Activated B cell treated with CpG ODN at 0.5 μM for 24 hours (primary cell): ENCODE measurements at regions not wholly inside any gene's neighbourhood (a gene's known extent, or its start where the extent isn't known, plus 50 kb on each side); places are given as distances from the start of the nearest gene placed in this dataset.

Experiments used
- ATAC-seq: fragments of 200-7000 bp; cut with Tn5 transposase; one replicate; pipeline ENCODE4 v1.10.0; 2021; ENCODE audit warnings: low read depth, mild to moderate bottlenecking, moderate library complexity
- CTCF ChIA-PET: fragments of 350-600 bp; sonication (Branson Sonifier 250); formaldehyde crosslinking; loops from one replicate; lab custom pipeline; 2021; ENCODE audit warnings: antibody characterized with exemption; lab: Charles Lee
- POLR2A ChIA-PET: fragments of 350-600 bp; sonication (Branson Sonifier 250); formaldehyde crosslinking; loops from one replicate; lab custom pipeline; 2021; ENCODE audit warnings: antibody characterized with exemption; lab: Charles Lee
- DNase-seq: peaks from one replicate; pipeline ENCODE4 v3.0.0; 2022
- H3K27ac Mint-ChIP-seq: one replicate; pipeline ENCODE4 v1.8.0; 2020; ENCODE audit warnings: mixed read lengths
- H3K27me3 Mint-ChIP-seq: one replicate; pipeline ENCODE4 v1.8.0; 2021; ENCODE audit warnings: mixed read lengths
- H3K36me3 Mint-ChIP-seq: one replicate; pipeline ENCODE4 v1.8.0; 2021; ENCODE audit warnings: low read depth, mixed read lengths
- H3K4me1 Mint-ChIP-seq: one replicate; pipeline ENCODE4 v1.8.0; 2021; ENCODE audit warnings: mixed read lengths
- H3K4me3 Mint-ChIP-seq: one replicate; pipeline ENCODE4 v1.8.0; 2020; ENCODE audit warnings: mild to moderate bottlenecking, mixed read lengths
- H3K9me3 Mint-ChIP-seq: one replicate; pipeline ENCODE4 v1.8.0; 2020; ENCODE audit warnings: mixed read lengths
- CTCF ChIP-seq: fragments of 200-600 bp; IDR thresholded peaks from one replicate; pipeline ENCODE4 v1.8.0; 2022; ENCODE audit warnings: antibody characterized with exemption, mild to moderate bottlenecking
- intact Hi-C: fragments of 100-400 bp; cut with micrococcal nuclease; formaldehyde crosslinking; loops from one replicate; pipeline ENCODE4 v1.15.1; 2024

- H3K27me3 Mint-ChIP-seq: no peaks in the 10 kb centered on the region
- intact Hi-C loops: no loop called here
- TF ChIP-seq CTCF: no peak
- H3K9me3 Mint-ChIP-seq: no peaks in the 10 kb centered on the region
- no peak overlapping the region for H3K27ac Mint-ChIP-seq
- DNase-seq (no peak), ATAC-seq (no peak)
- ChIA-PET CTCF (no interaction called here), POLR2A (no interaction called here)
- no peak overlapping the region for H3K4me3 Mint-ChIP-seq
- no peaks in the 10 kb centered on the region for H3K4me1 Mint-ChIP-seq
- H3K36me3 Mint-ChIP-seq: no peaks in the 10 kb centered on the region
These were observed 524.3 kb upstream of the GALNTL6 start for GRCh38 chr4:171288816-171289432.

GRCh38 chr4:171281359-171281758 is 531.8 kb upstream of the GALNTL6 start:
- no peak for DNase-seq
- intact Hi-C loops: no loop called here
- Mint-ChIP-seq H3K4me1 (no peaks in the 10 kb centered on the region), H3K9me3 (no peaks in the 10 kb centered on the region), H3K4me3 (no peak overlapping the region), H3K36me3 (no peaks in the 10 kb centered on the region), H3K27ac (no peak overlapping the region), H3K27me3 (no peaks in the 10 kb centered on the region)
- CTCF ChIA-PET: interaction anchor here (0.6 kb wide), 1 partner anchor 77 kb away, joined by 3 read pairs; no protein-coding TSS in a partner anchor
- no peak for ATAC-seq
- no peak for TF ChIP-seq CTCF
- POLR2A ChIA-PET: no interaction called here

- H3K4me3 Mint-ChIP-seq: no peak overlapping the region
- DNase-seq (no peak), ATAC-seq (no peak)
- no peaks in the 10 kb centered on the region for H3K36me3 Mint-ChIP-seq
- H3K4me1 Mint-ChIP-seq: no peaks in the 10 kb centered on the region
- H3K27ac Mint-ChIP-seq: no peak overlapping the region
- POLR2A ChIA-PET: no interaction called here
- no peaks in the 10 kb centered on the region for H3K9me3 Mint-ChIP-seq
- intact Hi-C loops: no loop called here
- CTCF ChIA-PET: no interaction called here
- no peak for TF ChIP-seq CTCF
- H3K27me3 Mint-ChIP-seq: no peaks in the 10 kb centered on the region
These were observed 534.1 kb upstream of the GALNTL6 start for GRCh38 chr4:171279131-171279530.

GRCh38 chr4:171266671-171267070 is 546.5 kb upstream of the GALNTL6 start:
- no peaks in the 10 kb centered on the region for H3K27me3 Mint-ChIP-seq
- ATAC-seq (no peak), DNase-seq (no peak)
- H3K27ac Mint-ChIP-seq: no peak overlapping the region
- intact Hi-C loops: no loop called here
- TF ChIP-seq CTCF: no peak
- no peaks in the 10 kb centered on the region for H3K36me3 Mint-ChIP-seq
- ChIA-PET CTCF (no interaction called here), POLR2A (no interaction called here)
- H3K4me3 Mint-ChIP-seq: no peak overlapping the region
- no peaks in the 10 kb centered on the region for H3K9me3 Mint-ChIP-seq
- no peaks in the 10 kb centered on the region for H3K4me1 Mint-ChIP-seq

- ChIA-PET POLR2A (no interaction called here), CTCF (no interaction called here)
- TF ChIP-seq CTCF: no peak
- Mint-ChIP-seq H3K4me3 (no peak overlapping the region), H3K4me1 (no peaks in the 10 kb centered on the region), H3K36me3 (no peaks in the 10 kb centered on the region), H3K27ac (no peak overlapping the region), H3K9me3 (no peaks in the 10 kb centered on the region), H3K27me3 (no peaks in the 10 kb centered on the region)
- DNase-seq: no peak
- intact Hi-C loops: no loop called here
- no peak for ATAC-seq
These were observed 547.9 kb upstream of the GALNTL6 start for GRCh38 chr4:171265190-171265818.
